Peyer's patch (tissue), 4 donors: ENCODE measurements at regions not wholly inside any gene's neighbourhood (a gene's known extent, or its start where the extent isn't known, plus 50 kb on each side); places are given as distances from the start of the nearest gene placed in this dataset.

Experiments used
- CTCF ChIP-seq, 6 experiments: fragments of 450-650 bp in 4 of 6; fragments of 200-600 bp in 2 of 6; sonication (generic) in 1 of 6; IDR thresholded peaks; one replicate each; pipeline ENCODE4 v1.5.1; 2017 to 2019; ENCODE audit warnings: antibody characterized with exemption in 6 of 6, mild to moderate bottlenecking in 3 of 6, moderate library complexity in 1 of 6
- POLR2A ChIP-seq, 2 donors: fragments of 450-650 bp; IDR thresholded peaks; one replicate each; pipeline ENCODE4 v1.5.1; 2017; ENCODE audit warnings: antibody characterized with exemption in 2 of 2, mild to moderate bottlenecking in 2 of 2, moderate library complexity in 2 of 2

GRCh38 chrY:15650056-15650455, 1125.7 kb downstream of the NLGN4Y start:
- no peak for TF ChIP-seq CTCF (IDR thresholded peaks at IDR 0.05)
- no peak for TF ChIP-seq POLR2A (IDR thresholded peaks at IDR 0.05)
